HUES48 (cell line): ENCODE measurements at regions not wholly inside any gene's neighbourhood (a gene's known extent, or its start where the extent isn't known, plus 50 kb on each side); places are given as distances from the start of the nearest gene placed in this dataset.

Source experiments
- H3K27ac ChIP-seq: one replicate; pipeline ENCODE4 v1.7.0; 2013; ENCODE audit warnings: low read depth, low read length, inconsistent platforms
- H3K27me3 ChIP-seq: 2 replicates; pipeline ENCODE4 v1.6.1; 2013; ENCODE audit warnings: mild to moderate bottlenecking, low read length; ENCODE audit not compliant: control insufficient read depth, insufficient read depth
- H3K36me3 ChIP-seq: 2 replicates; pipeline ENCODE4 v1.6.1; 2013; ENCODE audit warnings: low read length; ENCODE audit not compliant: control insufficient read depth, insufficient read depth
- H3K4me1 ChIP-seq: 2 replicates; pipeline ENCODE4 v1.6.1; 2013; ENCODE audit warnings: mild to moderate bottlenecking, low read length; ENCODE audit not compliant: control insufficient read depth, insufficient read depth
- H3K4me3 ChIP-seq: 2 replicates; pipeline ENCODE4 v1.5.1; 2013; ENCODE audit warnings: mild to moderate bottlenecking, low read depth, low read length
- H3K9ac ChIP-seq: 2 replicates; pipeline ENCODE4 v1.6.1; 2013; ENCODE audit warnings: mild to moderate bottlenecking, low read depth, low read length, moderate library complexity
- H3K9me3 ChIP-seq: 2 replicates; pipeline ENCODE4 v1.6.1; 2013; ENCODE audit warnings: low read length; ENCODE audit not compliant: control insufficient read depth, insufficient read depth

DNA sequence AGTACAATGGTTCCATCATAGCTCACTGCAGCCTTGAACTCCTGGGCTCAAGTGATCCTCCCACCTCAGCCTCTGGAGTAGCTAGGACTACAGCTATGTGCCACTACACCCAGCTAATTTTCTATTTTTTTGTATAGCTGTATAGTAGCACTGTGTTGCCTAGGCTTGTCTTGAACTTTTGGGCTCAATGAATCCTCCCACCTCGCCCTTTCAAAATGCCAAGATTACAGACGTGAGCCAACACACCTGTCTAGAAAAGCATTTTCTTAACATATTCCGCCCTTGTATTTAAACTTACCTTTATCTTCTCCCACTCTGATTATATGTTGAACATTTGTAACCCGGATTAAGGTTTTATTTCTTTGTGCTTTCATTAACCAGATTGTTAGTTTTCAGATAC is 750.7 kb upstream of the GCFC2 start:
- H3K9me3 ChIP-seq, result no peaks in the 10 kb centered on the region
- H3K27ac ChIP-seq, result no peak overlapping the region
- no peaks in the 10 kb centered on the region for H3K27me3 ChIP-seq
- no peak overlapping the region for H3K4me3 ChIP-seq
- H3K9ac ChIP-seq, result no peak overlapping the region
- 0 out of 2 replicates have a peak, but pooled peaks cover 4% of the 10 kb centered on the region for H3K4me1 ChIP-seq
- no peaks in the 10 kb centered on the region for H3K36me3 ChIP-seq

DNA sequence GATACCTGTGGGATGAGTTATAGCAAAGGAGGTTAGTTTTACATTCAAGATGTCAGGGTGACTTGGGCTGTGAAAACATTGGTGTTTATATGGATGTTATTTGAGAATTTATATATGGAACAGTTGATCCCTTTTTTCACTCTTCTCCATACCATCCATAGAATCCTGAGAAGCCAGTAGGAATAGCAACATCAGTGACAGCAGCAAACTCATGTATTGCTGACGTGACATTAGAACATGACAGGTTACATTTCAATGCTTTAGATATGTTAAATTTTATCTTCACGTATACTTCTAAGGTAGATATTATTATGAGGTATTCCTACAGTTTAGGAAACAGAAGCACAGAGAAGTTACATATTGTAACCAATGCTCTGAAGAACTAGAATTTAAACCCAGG is 745.2 kb upstream of the GCFC2 start:
- H3K27ac ChIP-seq, result no peak overlapping the region
- H3K9ac ChIP-seq, result no peak overlapping the region
- H3K4me1 ChIP-seq, result 0 out of 2 replicates have a peak, but pooled peaks cover 4% of the 10 kb centered on the region
- H3K4me3 ChIP-seq, result no peak overlapping the region
- H3K27me3 ChIP-seq, result no peaks in the 10 kb centered on the region
- H3K9me3 ChIP-seq, result no peaks in the 10 kb centered on the region
- H3K36me3 ChIP-seq, result no peaks in the 10 kb centered on the region

GRCh38 chr2:76450024-76450475 is 739.3 kb upstream of the GCFC2 start:
- H3K27me3 ChIP-seq, result no peaks in the 10 kb centered on the region
- peaks cover 5% of the 10 kb centered on the region for H3K9me3 ChIP-seq
- H3K9ac ChIP-seq, result no peak overlapping the region
- H3K27ac ChIP-seq, result no peak overlapping the region
- no peaks in the 10 kb centered on the region for H3K36me3 ChIP-seq
- peaks cover 11% of the 10 kb centered on the region for H3K4me1 ChIP-seq
- H3K4me3 ChIP-seq, result no peak overlapping the region

- H3K4me1 ChIP-seq, result peaks cover 11% of the 10 kb centered on the region
- H3K9ac ChIP-seq, result no peak overlapping the region
- no peak overlapping the region for H3K4me3 ChIP-seq
- H3K27me3 ChIP-seq, result no peaks in the 10 kb centered on the region
- H3K36me3 ChIP-seq, result no peaks in the 10 kb centered on the region
- peaks cover 10% of the 10 kb centered on the region for H3K9me3 ChIP-seq
- H3K27ac ChIP-seq, result no peak overlapping the region
Measured at GRCh38 chr2:76448956-76449355, 738.2 kb upstream of the GCFC2 start.

DNA sequence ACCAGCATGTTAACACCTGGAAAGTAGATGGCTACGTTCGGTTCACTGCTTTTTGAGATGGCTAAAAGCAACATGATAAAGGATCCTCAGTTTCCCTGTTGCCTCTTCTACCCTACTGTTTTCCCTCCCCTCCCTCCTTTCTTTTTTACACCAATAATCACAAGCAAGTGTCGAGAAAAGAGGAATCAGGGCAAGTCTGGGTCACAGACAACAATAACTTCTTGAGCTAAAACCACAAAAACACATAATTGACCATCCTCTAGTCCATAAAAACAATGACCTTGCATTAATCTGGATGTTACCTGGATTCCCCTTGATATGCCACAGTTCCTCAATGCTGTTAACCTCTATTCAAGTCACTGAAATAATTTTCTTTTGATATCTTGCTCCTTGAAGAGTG is 736.6 kb upstream of the GCFC2 start:
- Histone ChIP-seq H3K4me1 (peaks cover 11% of the 10 kb centered on the region), H3K9me3 (peaks cover 10% of the 10 kb centered on the region), H3K27me3 (no peaks in the 10 kb centered on the region), H3K36me3 (no peaks in the 10 kb centered on the region), H3K4me3 (no peak overlapping the region), H3K9ac (no peak overlapping the region), H3K27ac (peak overlapping the region; percentile 26)

- no peaks in the 10 kb centered on the region for H3K36me3 ChIP-seq
- no peak overlapping the region for H3K9ac ChIP-seq
- H3K4me3 ChIP-seq, result no peak overlapping the region
- no peaks in the 10 kb centered on the region for H3K27me3 ChIP-seq
- peaks cover 10% of the 10 kb centered on the region for H3K9me3 ChIP-seq
- H3K4me1 ChIP-seq, result peaks cover 11% of the 10 kb centered on the region
- H3K27ac ChIP-seq, result peak overlapping the region; percentile 26
Measured at GRCh38 chr2:76446872-76447271, 736.2 kb upstream of the GCFC2 start.

DNA sequence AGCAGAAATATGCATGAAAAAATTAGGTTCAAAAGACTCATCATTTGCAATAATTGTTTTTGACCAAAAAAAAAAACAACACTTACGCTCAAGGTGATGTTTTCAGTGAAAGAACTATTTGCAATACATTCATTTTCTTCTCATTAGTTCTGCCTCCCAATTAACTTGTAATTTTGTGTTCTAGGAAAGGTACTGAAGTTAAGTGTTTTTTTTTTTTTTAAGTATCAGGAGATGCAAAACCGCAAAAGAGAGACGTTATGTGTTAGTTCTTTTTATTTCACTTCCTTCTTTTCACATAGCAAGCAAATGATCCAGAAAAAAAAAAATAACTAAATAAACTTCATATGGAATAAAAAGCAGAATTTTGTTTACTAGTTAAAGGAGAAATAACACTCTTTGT is 735.2 kb upstream of the GCFC2 start:
- H3K4me3 ChIP-seq, result no peak overlapping the region
- no peaks in the 10 kb centered on the region for H3K36me3 ChIP-seq
- no peaks in the 10 kb centered on the region for H3K27me3 ChIP-seq
- H3K4me1 ChIP-seq, result peaks cover 11% of the 10 kb centered on the region
- H3K9me3 ChIP-seq, result peaks cover 10% of the 10 kb centered on the region
- H3K9ac ChIP-seq, result no peak overlapping the region
- no peak overlapping the region for H3K27ac ChIP-seq

GRCh38 chr2:76444732-76445131 is 734.0 kb upstream of the GCFC2 start:
- no peak overlapping the region for H3K9ac ChIP-seq

DNA sequence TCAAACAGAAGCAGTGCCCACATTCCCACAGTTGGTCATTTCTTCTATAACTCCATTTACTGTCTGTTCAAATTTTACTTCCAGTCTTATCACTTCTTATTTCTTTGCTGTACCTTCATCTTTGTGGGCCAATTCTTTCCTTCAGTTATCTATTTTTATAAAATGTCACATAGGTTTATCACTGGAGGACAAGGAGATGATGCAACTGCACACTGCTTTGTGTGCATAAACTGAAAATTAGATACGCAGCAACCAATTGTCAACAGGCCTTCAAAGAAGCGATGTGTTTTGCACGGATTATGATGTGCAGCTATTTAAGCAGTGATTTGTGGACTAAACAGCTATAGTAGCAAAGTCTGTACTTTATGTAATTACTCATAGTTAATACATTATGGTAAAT is 726.8 kb upstream of the GCFC2 start:
- H3K4me3 ChIP-seq, result no peak overlapping the region
- no peaks in the 10 kb centered on the region for H3K4me1 ChIP-seq
- H3K36me3 ChIP-seq, result no peaks in the 10 kb centered on the region
- no peaks in the 10 kb centered on the region for H3K27me3 ChIP-seq
- H3K9me3 ChIP-seq, result no peaks in the 10 kb centered on the region
- no peak overlapping the region for H3K9ac ChIP-seq
- H3K27ac ChIP-seq, result no peak overlapping the region

More at GRCh38 chr2:76444732-76445131, 734.0 kb upstream of the GCFC2 start:
- Histone ChIP-seq H3K36me3 (no peaks in the 10 kb centered on the region), H3K4me1 (peaks cover 11% of the 10 kb centered on the region), H3K27ac (no peak overlapping the region), H3K9me3 (peaks cover 10% of the 10 kb centered on the region), H3K27me3 (no peaks in the 10 kb centered on the region), H3K4me3 (no peak overlapping the region)

DNA sequence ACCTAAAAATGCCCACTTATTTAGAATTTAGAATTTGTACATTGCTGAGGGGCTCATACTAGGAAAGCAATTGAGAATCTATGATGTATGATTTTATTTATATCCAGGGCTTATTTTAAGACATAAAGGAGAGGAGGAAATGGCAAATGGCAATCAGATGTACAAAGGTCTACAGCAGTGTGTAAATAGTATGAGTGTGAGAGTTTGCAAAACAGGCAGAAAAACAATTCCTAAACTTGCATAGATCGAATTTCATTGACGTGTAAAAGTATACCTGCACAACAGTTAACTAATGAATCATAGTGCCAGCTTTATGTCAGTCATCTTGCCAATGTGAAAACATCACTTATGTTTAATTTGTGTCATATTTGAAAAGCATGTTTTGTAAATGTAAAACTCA is 718.7 kb upstream of the GCFC2 start:
- Histone ChIP-seq H3K4me1 (peaks cover 6% of the 10 kb centered on the region), H3K9me3 (no peaks in the 10 kb centered on the region), H3K36me3 (no peaks in the 10 kb centered on the region), H3K27ac (no peak overlapping the region), H3K27me3 (no peaks in the 10 kb centered on the region), H3K4me3 (no peak overlapping the region), H3K9ac (no peak overlapping the region)

DNA sequence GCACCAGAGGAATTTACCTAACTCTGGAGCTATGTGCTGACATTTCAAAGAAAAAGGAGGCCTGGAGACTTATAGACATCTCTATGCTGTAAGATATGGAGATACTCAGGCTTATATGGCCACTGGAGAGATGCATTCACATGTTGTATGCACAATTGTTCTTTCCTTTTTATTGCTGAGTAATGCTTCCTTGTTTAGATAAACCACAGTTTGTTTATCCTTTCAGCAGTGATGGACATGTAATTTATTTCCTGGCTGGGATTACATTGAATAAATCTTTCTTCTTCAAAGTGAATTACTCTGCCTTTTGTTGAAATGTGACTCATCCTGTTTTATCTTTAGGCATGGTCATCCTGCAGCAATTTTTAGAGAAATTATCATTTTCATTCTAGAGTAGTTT is 716.7 kb upstream of the GCFC2 start:
- H3K4me3 ChIP-seq, result no peak overlapping the region
- H3K4me1 ChIP-seq, result peaks cover 6% of the 10 kb centered on the region
- H3K9me3 ChIP-seq, result no peaks in the 10 kb centered on the region
- H3K9ac ChIP-seq, result no peak overlapping the region
- no peaks in the 10 kb centered on the region for H3K36me3 ChIP-seq
- H3K27ac ChIP-seq, result no peak overlapping the region
- H3K27me3 ChIP-seq, result no peaks in the 10 kb centered on the region

GRCh38 chr2:76415821-76416220 is 705.1 kb upstream of the GCFC2 start:
- no peak overlapping the region for H3K4me3 ChIP-seq
- H3K36me3 ChIP-seq, result no peaks in the 10 kb centered on the region

More at GRCh38 chr2:76415821-76416220, 705.1 kb upstream of the GCFC2 start:
- Histone ChIP-seq H3K9me3 (no peaks in the 10 kb centered on the region), H3K27ac (no peak overlapping the region), H3K27me3 (no peaks in the 10 kb centered on the region), H3K4me1 (peaks cover 3% of the 10 kb centered on the region; the same call in 1 of the 2 replicates), H3K9ac (no peak overlapping the region)
